Breast epithelium (tissue), 3 donors: ENCODE measurements at regions not wholly inside any gene's neighbourhood (a gene's known extent, or its start where the extent isn't known, plus 50 kb on each side); places are given as distances from the start of the nearest gene placed in this dataset.

ENCODE experiments used
- POLR2A ChIP-seq: fragments of 450-650 bp; IDR thresholded peaks from one replicate; pipeline ENCODE4 v1.6.1; 2016; ENCODE audit warnings: antibody characterized with exemption, mild to moderate bottlenecking, moderate library complexity
- POLR2AphosphoS5 ChIP-seq, 3 donors: sonication (generic); formaldehyde crosslinking; IDR thresholded peaks; one replicate each; pipeline ENCODE4 v1.6.1; 2017; ENCODE audit warnings: antibody characterized with exemption in 3 of 3
- TF ChIP-seq, protein P1 (sequence below), 3 donors: fragments of 450-650 bp; IDR thresholded peaks; one replicate each; pipeline ENCODE4 v1.5.1; 2016 to 2017; ENCODE audit warnings: antibody characterized with exemption in 3 of 3, mild to moderate bottlenecking in 3 of 3, moderate library complexity in 3 of 3

- TF ChIP-seq, protein P1, sequence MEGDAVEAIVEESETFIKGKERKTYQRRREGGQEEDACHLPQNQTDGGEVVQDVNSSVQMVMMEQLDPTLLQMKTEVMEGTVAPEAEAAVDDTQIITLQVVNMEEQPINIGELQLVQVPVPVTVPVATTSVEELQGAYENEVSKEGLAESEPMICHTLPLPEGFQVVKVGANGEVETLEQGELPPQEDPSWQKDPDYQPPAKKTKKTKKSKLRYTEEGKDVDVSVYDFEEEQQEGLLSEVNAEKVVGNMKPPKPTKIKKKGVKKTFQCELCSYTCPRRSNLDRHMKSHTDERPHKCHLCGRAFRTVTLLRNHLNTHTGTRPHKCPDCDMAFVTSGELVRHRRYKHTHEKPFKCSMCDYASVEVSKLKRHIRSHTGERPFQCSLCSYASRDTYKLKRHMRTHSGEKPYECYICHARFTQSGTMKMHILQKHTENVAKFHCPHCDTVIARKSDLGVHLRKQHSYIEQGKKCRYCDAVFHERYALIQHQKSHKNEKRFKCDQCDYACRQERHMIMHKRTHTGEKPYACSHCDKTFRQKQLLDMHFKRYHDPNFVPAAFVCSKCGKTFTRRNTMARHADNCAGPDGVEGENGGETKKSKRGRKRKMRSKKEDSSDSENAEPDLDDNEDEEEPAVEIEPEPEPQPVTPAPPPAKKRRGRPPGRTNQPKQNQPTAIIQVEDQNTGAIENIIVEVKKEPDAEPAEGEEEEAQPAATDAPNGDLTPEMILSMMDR (IDR thresholded peaks at IDR 0.05) = no peak
- TF ChIP-seq POLR2AphosphoS5 (IDR thresholded peaks at IDR 0.05) (no peak), POLR2A (no peak)
Observed at GRCh38 chr2:234172066-234172465, 121.6 kb downstream of the SPP2 start.
